HL-60 (cell line): ENCODE measurements at regions not wholly inside any gene's neighbourhood (a gene's known extent, or its start where the extent isn't known, plus 50 kb on each side); places are given as distances from the start of the nearest gene placed in this dataset.

Experiments used
- POLR2AphosphoS5 ChIP-seq: IDR thresholded peaks from 2 replicates; pipeline ENCODE4 v1.6.1; 2012; ENCODE audit warnings: low read depth
- TF ChIP-seq, protein P1 (sequence below): IDR thresholded peaks from one replicate; pipeline ENCODE4 v1.5.1; 2011; ENCODE audit warnings: low read length, control low read depth, inconsistent platforms; ENCODE audit not compliant: insufficient read depth
- TF ChIP-seq, protein P2 (sequence below): IDR thresholded peaks from 2 replicates; pipeline ENCODE4 v1.6.1; 2012; ENCODE audit warnings: low read depth; ENCODE audit not compliant: insufficient replicate concordance

DNA sequence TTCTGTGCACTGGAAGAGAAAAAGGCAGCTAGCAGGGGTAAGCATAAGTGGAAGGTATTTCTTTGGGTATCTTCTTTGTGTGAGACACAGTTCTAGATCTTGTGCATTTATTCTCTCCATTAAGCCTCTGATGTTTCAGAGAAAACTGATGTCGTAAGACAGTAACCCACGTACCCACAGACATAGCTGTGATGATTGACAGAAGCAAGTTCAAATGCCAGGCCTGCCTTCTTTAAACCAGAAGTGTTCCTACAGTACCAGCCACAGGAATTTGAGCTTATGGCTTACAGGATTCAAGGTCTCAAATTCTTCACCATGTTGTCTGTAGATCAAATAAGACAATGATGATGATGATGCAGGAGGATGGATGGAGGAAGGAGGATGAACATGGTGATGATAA lies 161.4 kb upstream of the KCNJ16 start:
- TF ChIP-seq, protein P1, sequence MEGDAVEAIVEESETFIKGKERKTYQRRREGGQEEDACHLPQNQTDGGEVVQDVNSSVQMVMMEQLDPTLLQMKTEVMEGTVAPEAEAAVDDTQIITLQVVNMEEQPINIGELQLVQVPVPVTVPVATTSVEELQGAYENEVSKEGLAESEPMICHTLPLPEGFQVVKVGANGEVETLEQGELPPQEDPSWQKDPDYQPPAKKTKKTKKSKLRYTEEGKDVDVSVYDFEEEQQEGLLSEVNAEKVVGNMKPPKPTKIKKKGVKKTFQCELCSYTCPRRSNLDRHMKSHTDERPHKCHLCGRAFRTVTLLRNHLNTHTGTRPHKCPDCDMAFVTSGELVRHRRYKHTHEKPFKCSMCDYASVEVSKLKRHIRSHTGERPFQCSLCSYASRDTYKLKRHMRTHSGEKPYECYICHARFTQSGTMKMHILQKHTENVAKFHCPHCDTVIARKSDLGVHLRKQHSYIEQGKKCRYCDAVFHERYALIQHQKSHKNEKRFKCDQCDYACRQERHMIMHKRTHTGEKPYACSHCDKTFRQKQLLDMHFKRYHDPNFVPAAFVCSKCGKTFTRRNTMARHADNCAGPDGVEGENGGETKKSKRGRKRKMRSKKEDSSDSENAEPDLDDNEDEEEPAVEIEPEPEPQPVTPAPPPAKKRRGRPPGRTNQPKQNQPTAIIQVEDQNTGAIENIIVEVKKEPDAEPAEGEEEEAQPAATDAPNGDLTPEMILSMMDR = no peak
- TF ChIP-seq POLR2AphosphoS5 = no peak
- TF ChIP-seq, protein P2, sequence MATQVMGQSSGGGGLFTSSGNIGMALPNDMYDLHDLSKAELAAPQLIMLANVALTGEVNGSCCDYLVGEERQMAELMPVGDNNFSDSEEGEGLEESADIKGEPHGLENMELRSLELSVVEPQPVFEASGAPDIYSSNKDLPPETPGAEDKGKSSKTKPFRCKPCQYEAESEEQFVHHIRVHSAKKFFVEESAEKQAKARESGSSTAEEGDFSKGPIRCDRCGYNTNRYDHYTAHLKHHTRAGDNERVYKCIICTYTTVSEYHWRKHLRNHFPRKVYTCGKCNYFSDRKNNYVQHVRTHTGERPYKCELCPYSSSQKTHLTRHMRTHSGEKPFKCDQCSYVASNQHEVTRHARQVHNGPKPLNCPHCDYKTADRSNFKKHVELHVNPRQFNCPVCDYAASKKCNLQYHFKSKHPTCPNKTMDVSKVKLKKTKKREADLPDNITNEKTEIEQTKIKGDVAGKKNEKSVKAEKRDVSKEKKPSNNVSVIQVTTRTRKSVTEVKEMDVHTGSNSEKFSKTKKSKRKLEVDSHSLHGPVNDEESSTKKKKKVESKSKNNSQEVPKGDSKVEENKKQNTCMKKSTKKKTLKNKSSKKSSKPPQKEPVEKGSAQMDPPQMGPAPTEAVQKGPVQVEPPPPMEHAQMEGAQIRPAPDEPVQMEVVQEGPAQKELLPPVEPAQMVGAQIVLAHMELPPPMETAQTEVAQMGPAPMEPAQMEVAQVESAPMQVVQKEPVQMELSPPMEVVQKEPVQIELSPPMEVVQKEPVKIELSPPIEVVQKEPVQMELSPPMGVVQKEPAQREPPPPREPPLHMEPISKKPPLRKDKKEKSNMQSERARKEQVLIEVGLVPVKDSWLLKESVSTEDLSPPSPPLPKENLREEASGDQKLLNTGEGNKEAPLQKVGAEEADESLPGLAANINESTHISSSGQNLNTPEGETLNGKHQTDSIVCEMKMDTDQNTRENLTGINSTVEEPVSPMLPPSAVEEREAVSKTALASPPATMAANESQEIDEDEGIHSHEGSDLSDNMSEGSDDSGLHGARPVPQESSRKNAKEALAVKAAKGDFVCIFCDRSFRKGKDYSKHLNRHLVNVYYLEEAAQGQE = no peak
